ENCODE measurements at regions not wholly inside any gene's neighbourhood (a gene's known extent, or its start where the extent isn't known, plus 50 kb on each side); places are given as distances from the start of the nearest gene placed in this dataset.

DNA sequence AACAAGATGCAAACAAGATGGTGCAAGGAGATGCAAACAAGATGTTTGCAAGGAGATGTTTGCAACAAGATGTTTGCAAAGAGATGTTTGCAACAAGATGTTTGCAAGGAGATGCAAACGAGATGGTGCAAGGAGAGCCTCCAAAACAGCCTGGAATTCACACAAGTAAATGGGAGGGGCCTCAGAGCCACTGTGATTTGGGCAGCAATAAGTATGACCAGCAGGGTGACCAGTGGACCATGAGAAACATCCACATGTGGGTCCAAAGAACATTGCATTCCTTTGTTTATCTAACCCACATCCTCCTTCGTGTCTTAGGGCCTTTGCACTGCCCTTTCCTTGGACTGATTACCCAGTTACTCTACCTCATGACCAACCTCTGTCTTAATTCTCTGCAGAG lies 162.9 kb downstream of the PLPP3 start:
- no peak for DNase-seq

DNA sequence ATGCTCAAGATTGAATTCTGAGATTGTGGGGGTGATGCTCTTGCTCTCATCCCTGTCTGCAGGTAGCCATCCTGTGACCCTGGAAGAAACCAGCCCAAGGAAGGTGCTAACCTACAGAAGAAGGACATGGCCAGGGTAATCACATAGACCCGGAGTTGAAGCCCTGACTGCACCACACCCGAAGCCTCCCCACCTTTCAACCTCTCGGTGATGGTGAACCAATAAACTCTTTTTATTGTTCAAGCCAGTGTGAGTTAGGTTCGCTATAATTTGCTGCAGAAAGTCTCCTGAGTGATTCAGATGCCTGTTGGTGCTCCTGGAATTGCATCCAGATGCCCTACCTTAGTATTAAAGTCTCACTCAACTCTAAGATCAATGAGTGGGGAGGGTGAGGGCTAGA lies 163.6 kb downstream of the PLPP3 start:
- no peak for DNase-seq

DNA sequence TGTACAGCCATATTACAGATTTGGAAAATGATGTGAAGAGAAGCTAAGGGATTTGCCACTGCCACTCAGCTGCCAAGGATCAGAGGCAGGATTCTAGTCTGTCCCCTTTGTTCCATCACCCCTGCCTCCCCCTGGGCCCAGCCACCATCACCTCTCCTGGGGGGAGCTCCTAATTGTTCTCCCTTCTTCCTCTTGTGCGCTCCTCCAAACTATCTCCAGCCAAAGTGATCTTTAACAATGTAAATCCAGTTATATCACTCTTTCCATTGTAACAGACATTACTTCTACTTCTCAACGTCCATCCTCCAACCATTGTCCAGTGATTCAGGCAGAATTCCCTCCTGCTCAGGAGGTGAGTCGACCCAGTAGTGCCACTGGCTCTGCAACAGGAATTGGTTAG lies 164.1 kb downstream of the PLPP3 start:
- no peak for DNase-seq

DNA sequence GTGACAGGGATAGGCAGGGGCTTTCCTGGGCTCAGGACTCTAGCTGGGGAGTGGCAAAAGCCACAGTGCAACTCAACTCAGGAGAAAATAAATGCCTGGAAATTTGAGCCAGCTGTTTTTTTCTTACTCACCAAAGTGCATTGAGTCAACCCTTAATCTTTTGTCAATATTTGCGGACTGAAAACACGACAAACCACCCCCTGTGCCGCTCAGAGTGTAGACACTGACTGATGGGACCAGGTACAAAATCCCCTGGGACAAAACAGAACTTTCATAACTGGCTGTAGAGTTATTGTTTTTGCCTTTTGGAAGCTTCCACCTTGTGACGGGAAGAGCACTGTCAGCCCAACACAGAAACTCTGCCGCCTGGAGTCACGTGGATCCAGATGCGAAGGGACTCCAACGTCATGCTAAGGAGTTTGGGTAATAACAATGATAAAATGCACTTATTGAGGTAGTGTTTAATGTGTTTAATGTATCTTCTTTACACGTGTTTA lies 164.6 kb downstream of the PLPP3 start:
- DNase-seq = no peak

DNA sequence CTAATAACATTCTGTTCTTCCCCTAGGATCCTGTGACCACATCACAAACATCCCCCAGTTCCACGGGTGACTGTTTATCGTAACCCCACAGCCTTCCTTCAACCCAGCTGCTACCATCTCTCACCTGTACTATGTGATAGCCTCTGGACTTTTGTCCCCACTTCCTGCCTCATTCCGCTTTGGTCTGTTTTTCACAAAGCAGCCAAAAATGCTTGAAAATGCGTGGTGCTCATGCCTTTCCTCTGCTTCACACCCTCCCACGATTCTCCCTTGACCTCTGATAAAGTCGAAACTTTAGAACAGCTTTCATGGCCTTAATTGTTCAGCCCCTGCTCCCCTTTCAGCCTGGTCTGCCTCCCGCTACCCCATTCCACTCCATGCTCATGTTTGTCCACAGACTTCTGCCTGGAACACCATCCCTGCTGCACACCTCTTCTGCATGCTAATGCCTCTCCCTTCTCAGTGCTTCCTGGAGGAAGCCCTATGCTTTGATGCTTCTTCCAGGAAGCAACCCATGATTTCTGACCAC lies 165.6 kb downstream of the PLPP3 start:
- DNase-seq = no peak

DNA sequence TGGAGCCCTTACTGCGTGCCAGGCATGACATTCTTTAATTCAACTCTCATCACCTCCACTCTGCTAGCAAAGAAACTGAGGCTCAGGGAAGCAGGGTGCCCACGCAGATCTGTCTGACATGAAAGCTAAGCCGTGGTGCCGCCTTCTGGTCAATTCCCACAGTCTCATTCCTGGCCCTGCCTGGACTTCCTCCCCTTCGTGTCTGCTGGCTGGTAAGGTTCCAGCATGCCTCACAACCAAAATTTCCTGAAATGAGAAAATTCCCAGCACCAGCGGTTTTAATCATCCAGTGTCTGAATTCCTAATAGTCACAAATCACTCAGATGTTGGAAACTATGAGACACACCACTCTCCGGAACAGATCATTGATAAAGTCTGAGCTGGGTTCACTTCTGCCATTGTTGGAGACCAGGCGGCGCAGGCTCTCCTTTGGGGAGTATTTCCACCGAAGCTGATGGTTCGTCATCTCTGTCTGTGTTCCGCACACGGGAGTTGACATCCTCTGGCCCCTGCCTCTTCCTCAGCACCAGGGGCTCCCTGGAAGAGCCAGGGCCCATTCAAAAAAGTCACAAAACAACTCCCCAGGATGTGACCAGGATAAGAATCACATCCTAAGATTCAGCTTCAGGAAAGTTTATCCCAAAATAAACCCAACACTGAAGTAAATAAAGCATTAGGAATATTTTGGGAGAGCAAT lies 167.7 kb downstream of the PLPP3 start:
- DNase-seq = no peak

DNA sequence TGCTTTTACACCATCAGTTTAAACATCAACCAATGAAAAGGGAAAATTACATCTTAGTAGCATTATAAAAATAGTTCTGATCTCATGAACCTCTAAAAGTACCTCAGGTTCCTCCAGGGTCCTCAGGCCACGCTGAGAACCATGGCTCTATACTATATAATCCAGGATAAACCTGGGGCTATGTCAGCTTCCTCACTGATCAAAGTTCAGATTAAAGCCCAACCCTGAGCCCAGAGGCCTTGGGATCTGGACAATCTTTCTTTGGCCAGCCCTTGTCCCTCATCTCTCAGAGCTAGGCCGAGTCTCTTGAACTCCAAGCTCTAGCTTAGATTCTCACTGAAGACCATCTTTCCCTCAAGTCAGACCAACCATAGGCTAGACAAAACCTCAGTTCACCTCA lies 168.3 kb downstream of the PLPP3 start:
- DNase-seq = no peak

DNA sequence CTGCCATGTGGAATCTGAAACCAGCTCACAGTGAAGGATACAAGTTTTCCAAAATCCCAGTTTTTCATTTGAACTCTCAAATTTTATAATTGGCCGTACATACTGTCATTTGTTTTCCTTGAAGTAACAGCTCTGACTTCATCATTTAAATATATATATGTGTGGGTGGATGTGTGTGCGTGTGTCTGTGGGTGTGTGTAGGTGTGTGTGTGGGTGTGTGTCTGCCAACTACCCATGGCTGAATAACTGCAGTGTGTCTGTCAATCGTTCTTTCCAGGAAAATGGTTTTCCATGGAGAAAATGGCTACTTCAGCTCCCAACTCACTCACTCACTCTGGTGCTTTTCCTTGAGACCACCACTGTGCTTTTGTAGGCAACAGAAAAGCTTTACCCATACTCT lies 169.0 kb downstream of the PLPP3 start:
- DNase-seq = no peak

DNA sequence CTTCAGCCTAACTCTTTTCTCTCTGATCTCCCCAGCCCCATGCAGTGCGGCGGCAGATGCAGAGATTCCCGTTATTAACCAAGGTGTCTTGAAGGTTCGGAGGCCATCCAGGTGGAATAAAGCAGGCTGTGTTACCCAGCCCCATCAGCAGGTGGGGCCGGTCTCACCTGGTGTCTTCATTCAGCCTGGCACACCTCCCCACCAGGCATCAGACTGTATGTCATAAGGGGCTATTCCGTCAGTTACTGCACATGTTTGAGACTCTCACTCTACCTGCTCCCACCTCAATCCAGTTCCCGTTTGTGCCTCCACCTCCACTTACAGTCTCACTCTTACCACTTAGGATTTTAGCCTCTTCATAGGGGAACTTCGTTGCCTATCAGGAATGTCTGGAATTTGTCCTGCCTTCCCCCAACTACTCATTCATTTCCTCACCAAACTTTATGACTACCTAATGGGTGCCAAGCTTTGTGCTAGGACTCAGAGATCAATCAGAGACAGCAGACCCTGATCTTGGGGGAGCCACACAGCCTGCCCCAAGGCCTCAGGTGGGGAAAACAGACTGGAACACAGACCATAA lies 170.2 kb downstream of the PLPP3 start:
- no peak for DNase-seq

DNA sequence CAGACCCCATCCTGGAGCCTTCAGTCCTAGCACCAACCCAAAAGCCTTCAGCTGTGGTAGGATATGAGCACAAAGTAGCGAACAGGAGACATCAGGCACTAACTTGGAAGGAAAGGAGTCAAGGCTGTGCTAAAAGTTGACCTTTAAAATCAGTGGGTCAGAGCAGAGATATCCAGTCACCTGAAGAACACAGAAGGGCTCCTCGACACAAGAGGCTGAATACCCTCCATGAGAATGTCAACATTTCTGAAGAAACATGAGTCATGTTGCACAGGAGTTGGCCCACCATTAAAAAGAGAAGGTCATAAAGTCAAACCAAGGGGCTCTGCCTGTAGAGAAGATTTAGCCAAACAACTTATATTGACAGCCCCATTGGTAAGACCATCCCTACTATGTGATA lies 172.5 kb downstream of the PLPP3 start:
- no peak for DNase-seq

DNA sequence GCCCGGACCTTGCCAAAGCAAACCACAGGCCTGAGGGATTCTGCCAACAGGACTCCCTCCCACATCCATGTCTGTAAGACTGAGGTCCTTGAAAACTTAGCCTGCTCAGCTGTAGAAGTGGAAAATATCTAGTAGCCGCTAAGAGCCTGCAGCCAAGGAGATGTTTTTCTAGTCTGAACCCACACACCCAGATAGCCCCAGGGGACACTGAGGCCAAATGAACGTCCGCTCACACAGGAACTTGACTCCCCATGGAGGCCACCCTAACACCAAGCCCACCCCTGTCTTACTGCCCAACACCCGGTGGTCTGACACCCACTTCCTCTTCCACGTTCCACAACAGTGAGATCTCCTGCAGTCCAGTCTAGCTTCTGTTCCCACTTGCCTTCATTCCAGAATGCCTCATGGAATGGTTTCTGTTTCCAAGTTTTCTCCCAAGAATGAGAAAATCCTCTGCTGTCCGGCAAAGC lies 174.8 kb downstream of the PLPP3 start:
- no peak for DNase-seq

DNA sequence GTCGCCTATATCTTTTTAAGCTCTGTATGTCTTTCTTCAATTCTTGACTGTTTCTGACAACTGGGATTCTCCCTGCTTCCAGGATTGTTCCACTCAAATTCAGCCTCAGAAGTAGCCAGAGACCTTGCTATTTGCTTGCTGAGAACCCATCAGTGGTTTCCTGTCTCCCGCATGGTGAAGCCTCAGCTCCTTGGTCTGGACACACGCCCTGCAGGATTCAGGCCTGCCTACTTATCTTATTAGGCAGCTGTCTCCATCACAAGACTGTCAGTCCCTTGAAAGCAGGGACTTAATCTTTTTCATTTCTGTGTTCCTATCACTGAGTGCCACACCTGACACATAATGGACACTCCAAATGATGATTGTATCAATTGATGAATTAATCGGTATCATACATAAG lies 175.3 kb downstream of the PLPP3 start:
- DNase-seq = no peak

DNA sequence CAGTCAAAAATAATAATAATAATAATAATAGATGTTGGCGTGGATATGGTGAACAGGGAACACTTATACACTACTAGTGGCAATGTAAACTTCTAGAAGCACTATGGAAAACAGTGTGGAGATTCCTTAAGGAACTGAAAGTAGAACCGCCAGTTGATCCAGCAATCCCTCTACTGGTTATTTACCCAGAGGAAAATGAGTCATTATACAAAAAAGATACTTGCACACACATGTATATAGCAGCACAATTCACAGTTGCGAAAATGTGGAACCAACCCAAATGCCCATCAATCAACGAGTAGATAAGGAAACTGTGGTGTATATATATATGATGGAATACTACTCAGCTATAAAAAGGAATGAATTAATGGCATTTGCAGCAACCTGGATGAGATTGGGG lies 176.0 kb downstream of the PLPP3 start:
- DNase-seq = no peak

DNA sequence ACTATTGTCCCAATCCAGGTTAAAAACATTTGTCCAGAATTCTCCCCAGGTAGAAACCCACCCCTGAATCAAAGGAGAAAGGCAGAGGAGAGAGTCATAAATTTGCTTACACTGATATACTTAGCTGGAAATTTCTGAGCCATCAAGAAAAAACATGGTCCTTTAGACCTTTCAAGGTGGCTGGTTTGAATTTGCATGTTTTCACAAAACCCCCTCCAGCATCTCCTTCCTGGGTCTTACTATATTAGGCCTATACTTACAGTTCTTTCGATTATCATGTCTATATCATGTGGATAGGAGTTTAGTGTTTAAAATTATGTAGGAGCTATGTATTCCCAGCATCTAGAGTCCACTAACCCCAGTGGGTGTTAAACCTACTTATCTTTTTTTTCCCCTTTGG lies 178.2 kb downstream of the PLPP3 start:
- DNase-seq = no peak

DNA sequence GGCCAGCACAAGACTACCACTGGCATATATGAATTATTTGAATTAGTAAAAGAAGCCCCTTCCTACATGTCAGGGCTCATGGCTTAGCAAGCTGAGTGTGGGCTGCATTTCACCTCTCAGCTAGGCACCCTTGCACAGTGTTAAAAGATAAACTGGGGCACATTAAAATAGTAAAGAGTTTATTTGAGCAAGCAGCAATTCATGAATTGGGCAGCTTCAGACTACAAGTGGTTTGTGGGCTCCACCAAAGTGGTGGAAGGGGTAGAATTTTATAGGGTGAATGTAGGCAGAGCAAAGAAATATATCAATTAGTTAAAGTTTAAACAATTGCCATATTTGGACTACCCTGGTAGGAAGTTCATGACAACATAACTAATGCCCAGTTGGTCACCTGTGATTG lies 178.8 kb downstream of the PLPP3 start:
- DNase-seq = no peak

DNA sequence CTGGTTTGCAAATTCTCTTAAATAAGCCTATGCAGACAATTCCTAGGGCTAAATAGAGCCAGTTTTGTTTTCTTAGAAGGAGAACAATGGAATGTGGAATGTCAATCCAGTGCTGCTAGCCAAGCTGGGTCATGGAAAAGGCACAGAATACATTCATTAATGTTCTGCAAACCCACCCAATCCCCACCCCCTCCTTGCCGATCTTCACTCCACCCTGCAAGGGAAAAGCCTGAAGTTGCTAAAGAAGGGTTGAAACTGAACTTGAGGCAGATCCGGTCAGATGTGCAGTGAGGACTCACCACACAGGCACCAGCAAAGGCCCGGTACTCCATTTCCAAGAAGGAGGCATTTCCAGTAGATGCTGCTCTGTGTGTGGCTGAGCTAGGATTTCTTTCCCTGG lies 179.6 kb downstream of the PLPP3 start:
- DNase-seq = no peak

DNA sequence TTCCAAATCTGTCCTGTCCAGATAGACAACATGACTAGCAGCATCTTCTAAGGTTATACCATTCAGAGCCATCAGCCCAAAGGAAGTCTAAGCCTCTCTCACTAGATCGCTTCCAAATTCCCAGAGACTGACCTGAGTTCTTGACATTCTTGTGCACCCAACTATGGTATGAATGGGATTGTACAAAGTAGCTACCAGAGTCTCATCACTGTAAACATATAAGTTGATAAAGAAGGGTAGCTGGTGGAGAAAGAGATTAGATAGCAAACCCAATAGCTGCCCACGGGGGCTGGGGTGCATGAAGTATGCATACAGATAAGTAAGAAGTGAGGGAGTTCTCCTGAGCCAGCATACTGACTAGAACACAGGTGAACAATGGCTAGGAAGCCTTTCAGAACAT lies 180.0 kb downstream of the PLPP3 start:
- DNase-seq = no peak

DNA sequence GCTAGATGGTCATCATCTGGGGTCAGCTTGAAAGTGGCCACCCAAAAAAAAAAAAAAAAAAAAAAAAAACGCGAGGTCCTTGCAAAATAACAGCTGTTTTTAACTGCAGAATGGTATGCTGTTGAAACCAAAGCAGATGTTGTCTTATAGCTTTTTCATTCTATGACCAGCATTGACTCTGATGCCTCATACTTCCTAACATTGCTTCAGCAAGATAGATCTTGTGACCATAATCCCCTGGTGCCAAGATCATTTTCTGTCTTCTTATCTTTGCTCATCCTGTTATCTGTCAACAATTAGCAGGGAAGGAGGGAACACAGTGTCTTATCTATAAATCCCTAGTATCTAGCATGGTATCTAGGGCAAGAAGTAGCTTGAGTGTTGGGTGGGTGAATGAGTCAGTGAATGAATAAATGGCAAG lies 181.5 kb downstream of the PLPP3 start:
- DNase-seq = no peak

DNA sequence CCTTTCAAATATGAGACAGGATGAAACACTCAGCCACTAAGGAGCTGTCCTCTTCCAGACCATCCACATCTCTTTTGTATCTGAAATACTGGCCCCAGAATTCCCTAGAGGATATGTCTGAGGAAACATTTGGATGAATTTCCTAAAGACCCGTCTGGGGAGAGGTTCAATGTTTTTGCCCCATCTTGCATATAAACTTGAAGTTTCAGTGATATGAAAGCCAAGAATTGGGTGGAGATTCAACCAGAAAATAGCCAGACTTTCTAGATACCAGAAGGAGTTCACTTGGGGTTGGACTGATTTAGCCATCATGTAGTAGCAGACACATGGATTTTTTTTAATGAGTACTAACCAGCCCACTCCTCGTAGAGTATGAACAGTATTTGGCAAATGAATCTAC lies 182.0 kb downstream of the PLPP3 start:
- no peak for DNase-seq

DNA sequence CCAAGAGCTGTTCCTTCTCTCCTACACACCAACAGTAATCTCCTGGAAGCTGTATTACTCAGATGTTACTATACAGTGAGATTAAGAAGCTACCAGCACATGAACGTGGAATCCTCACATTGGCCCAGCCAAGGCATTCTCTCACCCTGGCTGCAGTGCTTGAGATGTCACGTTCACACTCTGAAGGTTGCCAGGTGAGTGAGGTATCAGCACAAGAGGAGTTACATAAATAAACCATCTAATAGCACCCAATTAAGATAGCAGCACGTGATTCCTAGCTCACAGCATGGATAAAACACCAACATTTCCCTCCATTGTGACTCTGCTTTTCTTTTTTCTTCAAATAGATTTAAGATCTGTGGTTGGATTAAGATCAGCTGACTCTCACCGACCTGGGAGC lies 182.8 kb downstream of the PLPP3 start:
- DNase-seq = no peak

DNA sequence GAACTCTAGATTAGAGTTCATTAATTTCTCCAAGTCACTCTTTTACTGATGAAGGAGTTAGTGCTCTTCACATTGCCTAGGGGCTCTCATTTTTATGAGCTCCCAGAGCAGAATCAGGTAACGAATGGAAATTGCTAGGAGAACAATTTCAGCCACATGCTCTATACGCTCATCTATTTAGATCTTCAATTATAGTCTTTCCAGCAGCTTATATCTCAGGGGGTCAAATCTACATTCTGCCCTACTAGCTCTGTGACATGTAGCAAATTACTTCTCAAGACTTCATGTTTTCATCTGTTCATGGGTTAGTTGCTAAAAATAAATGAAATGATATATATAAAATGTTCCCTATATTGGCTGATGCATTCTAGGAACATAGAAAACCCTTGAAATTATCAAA lies 183.6 kb downstream of the PLPP3 start:
- no peak for DNase-seq

DNA sequence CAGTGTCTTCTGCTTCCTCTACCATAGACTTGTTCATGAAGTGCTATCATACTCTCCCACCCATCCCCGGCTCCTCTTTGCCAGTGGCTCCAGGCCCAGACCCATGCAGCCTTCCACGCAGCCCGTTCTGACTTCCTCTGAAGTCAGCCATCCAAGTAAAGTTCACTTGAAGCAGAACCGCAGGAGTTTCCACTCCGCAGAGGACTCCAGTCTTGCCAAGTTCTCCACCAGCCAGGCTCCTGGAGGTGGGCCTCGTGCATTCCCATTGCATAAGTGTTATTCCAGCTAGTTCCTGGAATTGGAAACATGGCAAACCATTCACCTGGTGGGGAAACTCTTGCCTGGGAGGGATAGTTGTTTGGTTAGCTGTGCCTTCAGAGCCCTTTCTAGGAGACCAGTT lies 185.1 kb downstream of the PLPP3 start:
- DNase-seq = no peak

DNA sequence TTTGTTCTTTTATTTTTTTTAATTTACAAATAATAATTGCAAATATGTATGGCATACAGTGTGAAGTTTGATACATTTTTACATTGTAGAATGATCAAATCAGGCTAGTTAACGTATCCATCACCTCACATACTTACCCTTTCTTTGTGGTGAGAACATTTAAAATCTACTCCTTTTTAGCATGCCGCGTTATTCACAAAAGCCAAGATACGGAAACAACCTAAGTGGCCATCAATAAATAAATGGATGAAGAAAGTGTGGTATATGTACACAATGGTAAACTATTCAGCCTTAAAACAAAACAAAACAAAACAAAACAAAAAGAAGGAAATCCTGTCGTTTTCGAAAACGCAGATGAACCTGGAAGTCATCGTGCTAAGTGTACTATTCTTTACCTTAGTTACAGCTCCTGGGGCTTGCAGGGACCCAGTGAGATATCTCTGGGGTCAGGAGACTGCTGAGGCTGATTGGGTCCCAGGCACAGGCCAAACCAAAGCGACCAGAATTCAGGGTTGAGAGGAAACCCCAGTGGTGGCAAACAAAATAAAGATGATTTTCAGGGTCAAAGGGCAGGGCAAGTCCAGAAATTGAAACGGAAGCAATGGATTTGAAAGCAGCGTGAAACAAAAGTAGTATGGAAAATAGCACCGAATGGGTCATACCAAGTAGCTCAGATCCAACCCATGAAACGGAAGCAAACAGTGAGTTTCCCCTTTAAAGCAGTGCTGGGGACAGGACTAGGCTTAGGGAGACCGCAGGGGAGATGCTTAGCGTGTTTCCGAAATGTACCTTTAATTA lies 188.2 kb downstream of the PLPP3 start:
- DNase-seq = no peak
